GM12878 (cell line): ENCODE measurements at regions not wholly inside any gene's neighbourhood (a gene's known extent, or its start where the extent isn't known, plus 50 kb on each side); places are given as distances from the start of the nearest gene placed in this dataset.

Source experiments
- ATF3 ChIP-seq: IDR thresholded peaks from 2 replicates; pipeline ENCODE4 v1.6.1; 2011; ENCODE audit warnings: low read depth, mild to moderate bottlenecking, low read length, moderate library complexity, borderline replicate concordance; ENCODE audit errors: extremely low read depth
- BACH1 ChIP-seq: fragments of 450-650 bp; IDR thresholded peaks from 2 replicates; pipeline ENCODE4 v1.6.1; 2017; ENCODE audit warnings: mild to moderate bottlenecking, borderline replicate concordance
- BCLAF1 ChIP-seq: fragments of 450-650 bp; IDR thresholded peaks from 2 replicates; pipeline ENCODE4 v1.6.1; 2017; ENCODE audit warnings: antibody characterized with exemption, mild to moderate bottlenecking, moderate library complexity
- BMI1 ChIP-seq: fragments of 450-650 bp; IDR thresholded peaks from 2 replicates; pipeline ENCODE4 v1.6.1; 2016; ENCODE audit warnings: mild to moderate bottlenecking, moderate library complexity, borderline replicate concordance
- MTA2 ChIP-seq: fragments of 450-650 bp; IDR thresholded peaks from 2 replicates; pipeline ENCODE4 v1.6.1; 2016; ENCODE audit warnings: low read depth, mild to moderate bottlenecking, moderate library complexity
- MYB ChIP-seq: fragments of 150-350 bp; IDR thresholded peaks from 2 replicates; pipeline ENCODE4 v1.6.1; 2014; ENCODE audit warnings: mild to moderate bottlenecking, low read depth, low read length, borderline replicate concordance
- NR2C2 ChIP-seq: IDR thresholded peaks from 2 replicates; pipeline ENCODE4 v1.6.1; 2011; ENCODE audit warnings: borderline replicate concordance, low read depth; ENCODE audit not compliant: control insufficient read depth, insufficient read length
- POLR2AphosphoS5 ChIP-seq: IDR thresholded peaks from 2 replicates; pipeline ENCODE4 v1.6.1; 2011; ENCODE audit warnings: mild to moderate bottlenecking, low read length, inconsistent platforms
- RBBP5 ChIP-seq: fragments of 200-600 bp; sonication (generic); conservative IDR thresholded peaks from 2 replicates; pipeline ENCODE4 v1.6.1; 2016
- SMAD1 ChIP-seq: fragments of 450-650 bp; IDR thresholded peaks from 2 replicates; pipeline ENCODE4 v1.6.1; 2018; ENCODE audit warnings: mild to moderate bottlenecking, low read depth; ENCODE audit not compliant: partially characterized antibody
- SMARCA5 ChIP-seq: fragments of 450-650 bp; IDR thresholded peaks from 2 replicates; pipeline ENCODE4 v1.6.1; 2017; ENCODE audit warnings: mild to moderate bottlenecking
- SREBF1 ChIP-seq: IDR thresholded peaks from 2 replicates; pipeline ENCODE4 v1.6.1; 2012; ENCODE audit warnings: mild to moderate bottlenecking, low read length
- TARDBP ChIP-seq: IDR thresholded peaks from 2 replicates; pipeline ENCODE4 v1.6.1; 2016; ENCODE audit warnings: borderline replicate concordance
- YY1 ChIP-seq: IDR thresholded peaks from 2 replicates; pipeline ENCODE4 v1.6.1; 2011; ENCODE audit warnings: low read depth, mild to moderate bottlenecking, low read length
- ZBTB40 ChIP-seq: fragments of 450-650 bp; IDR thresholded peaks from 2 replicates; pipeline ENCODE4 v1.6.1; 2016; ENCODE audit warnings: mild to moderate bottlenecking, moderate library complexity, borderline replicate concordance
- TF ChIP-seq, protein P1 (sequence below): fragments of 450-650 bp; IDR thresholded peaks from 2 replicates; pipeline ENCODE4 v1.6.1; 2017; ENCODE audit warnings: low read depth, mild to moderate bottlenecking, moderate library complexity
- TF ChIP-seq, protein P2 (sequence below): fragments of 450-650 bp; IDR thresholded peaks from 2 replicates; pipeline ENCODE4 v1.6.1; 2017; ENCODE audit warnings: mild to moderate bottlenecking, moderate library complexity

GRCh38 chr3:106255870-106256248 lies 387.0 kb upstream of the CBLB start (continued):
- TF ChIP-seq, protein P1, sequence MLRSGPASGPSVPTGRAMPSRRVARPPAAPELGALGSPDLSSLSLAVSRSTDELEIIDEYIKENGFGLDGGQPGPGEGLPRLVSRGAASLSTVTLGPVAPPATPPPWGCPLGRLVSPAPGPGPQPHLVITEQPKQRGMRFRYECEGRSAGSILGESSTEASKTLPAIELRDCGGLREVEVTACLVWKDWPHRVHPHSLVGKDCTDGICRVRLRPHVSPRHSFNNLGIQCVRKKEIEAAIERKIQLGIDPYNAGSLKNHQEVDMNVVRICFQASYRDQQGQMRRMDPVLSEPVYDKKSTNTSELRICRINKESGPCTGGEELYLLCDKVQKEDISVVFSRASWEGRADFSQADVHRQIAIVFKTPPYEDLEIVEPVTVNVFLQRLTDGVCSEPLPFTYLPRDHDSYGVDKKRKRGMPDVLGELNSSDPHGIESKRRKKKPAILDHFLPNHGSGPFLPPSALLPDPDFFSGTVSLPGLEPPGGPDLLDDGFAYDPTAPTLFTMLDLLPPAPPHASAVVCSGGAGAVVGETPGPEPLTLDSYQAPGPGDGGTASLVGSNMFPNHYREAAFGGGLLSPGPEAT = no peak; the same call in 1 of the 2 replicates
- no peak for TF ChIP-seq SREBF1
- TF ChIP-seq SMARCA5 = no peak
- no peak; the same call in 1 of the 2 replicates for TF ChIP-seq ZBTB40
- peak; percentile 84 for TF ChIP-seq POLR2AphosphoS5
- TF ChIP-seq MTA2 = peak; percentile 76
- no peak for TF ChIP-seq MYB
- no peak for TF ChIP-seq BMI1
- TF ChIP-seq, protein P2, sequence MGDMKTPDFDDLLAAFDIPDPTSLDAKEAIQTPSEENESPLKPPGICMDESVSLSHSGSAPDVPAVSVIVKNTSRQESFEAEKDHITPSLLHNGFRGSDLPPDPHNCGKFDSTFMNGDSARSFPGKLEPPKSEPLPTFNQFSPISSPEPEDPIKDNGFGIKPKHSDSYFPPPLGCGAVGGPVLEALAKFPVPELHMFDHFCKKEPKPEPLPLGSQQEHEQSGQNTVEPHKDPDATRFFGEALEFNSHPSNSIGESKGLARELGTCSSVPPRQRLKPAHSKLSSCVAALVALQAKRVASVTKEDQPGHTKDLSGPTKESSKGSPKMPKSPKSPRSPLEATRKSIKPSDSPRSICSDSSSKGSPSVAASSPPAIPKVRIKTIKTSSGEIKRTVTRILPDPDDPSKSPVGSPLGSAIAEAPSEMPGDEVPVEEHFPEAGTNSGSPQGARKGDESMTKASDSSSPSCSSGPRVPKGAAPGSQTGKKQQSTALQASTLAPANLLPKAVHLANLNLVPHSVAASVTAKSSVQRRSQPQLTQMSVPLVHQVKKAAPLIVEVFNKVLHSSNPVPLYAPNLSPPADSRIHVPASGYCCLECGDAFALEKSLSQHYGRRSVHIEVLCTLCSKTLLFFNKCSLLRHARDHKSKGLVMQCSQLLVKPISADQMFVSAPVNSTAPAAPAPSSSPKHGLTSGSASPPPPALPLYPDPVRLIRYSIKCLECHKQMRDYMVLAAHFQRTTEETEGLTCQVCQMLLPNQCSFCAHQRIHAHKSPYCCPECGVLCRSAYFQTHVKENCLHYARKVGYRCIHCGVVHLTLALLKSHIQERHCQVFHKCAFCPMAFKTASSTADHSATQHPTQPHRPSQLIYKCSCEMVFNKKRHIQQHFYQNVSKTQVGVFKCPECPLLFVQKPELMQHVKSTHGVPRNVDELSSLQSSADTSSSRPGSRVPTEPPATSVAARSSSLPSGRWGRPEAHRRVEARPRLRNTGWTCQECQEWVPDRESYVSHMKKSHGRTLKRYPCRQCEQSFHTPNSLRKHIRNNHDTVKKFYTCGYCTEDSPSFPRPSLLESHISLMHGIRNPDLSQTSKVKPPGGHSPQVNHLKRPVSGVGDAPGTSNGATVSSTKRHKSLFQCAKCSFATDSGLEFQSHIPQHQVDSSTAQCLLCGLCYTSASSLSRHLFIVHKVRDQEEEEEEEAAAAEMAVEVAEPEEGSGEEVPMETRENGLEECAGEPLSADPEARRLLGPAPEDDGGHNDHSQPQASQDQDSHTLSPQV = no peak
- TF ChIP-seq SMAD1 = no peak
- TF ChIP-seq BCLAF1 = no peak
- no peak for TF ChIP-seq RBBP5
- TF ChIP-seq TARDBP = 0 out of 2 replicates have a peak, but pooled peaks have one; percentile 45
- TF ChIP-seq BACH1 = peak; percentile 72; the same call in 1 of the 2 replicates
- TF ChIP-seq ATF3 = no peak
- TF ChIP-seq YY1 = 0 out of 2 replicates have a peak, but pooled peaks have one; percentile 29
- no peak for TF ChIP-seq NR2C2
